NCI-H187 (cell line): ENCODE measurements at regions not wholly inside any gene's neighbourhood (a gene's known extent, or its start where the extent isn't known, plus 50 kb on each side); places are given as distances from the start of the nearest gene placed in this dataset.
"Not testable (repeated sequence)": the region's sequence is repeated elsewhere in the genome, so short reads cannot be mapped to it uniquely, and the experiment has no call there.

ENCODE experiments used
- DNase-seq, 2 experiments: peaks; one replicate each; lab custom pipeline; 2025; lab: John Stamatoyannopoulos, UW

- no peak for DNase-seq
These were observed 157.3 kb upstream of the CHAC2 start for GRCh38 chr2:53610260-53610659.

GRCh38 chr2:53609551-53609950 lies 158.1 kb upstream of the CHAC2 start:
- peak in 1 of 2 experiments; percentile 15 for DNase-seq

- DNase-seq: no peak
These were observed 159.3 kb upstream of the CHAC2 start for GRCh38 chr2:53608293-53608692.

GRCh38 chr2:53600815-53601214 lies 166.8 kb upstream of the CHAC2 start:
- DNase-seq: no peak

- not testable (repeated sequence) for DNase-seq
These were observed 180.6 kb upstream of the CHAC2 start for GRCh38 chr2:53586733-53587612.

- DNase-seq: no peak
These were observed 182.6 kb upstream of the CHAC2 start for GRCh38 chr2:53584986-53585385.

- DNase-seq: no peak
These were observed 184.0 kb upstream of the CHAC2 start for GRCh38 chr2:53583583-53583982.

- DNase-seq: no peak
These were observed 185.0 kb upstream of the CHAC2 start for GRCh38 chr2:53582556-53582955.

GRCh38 chr2:53576166-53576565 lies 191.4 kb upstream of the CHAC2 start:
- no peak for DNase-seq

- DNase-seq: no peak
These were observed 191.9 kb upstream of the CHAC2 start for GRCh38 chr2:53575721-53576124.

- no peak for DNase-seq
These were observed 194.9 kb upstream of the CHAC2 start for GRCh38 chr2:53572696-53573095.

- no peak for DNase-seq
These were observed 197.5 kb upstream of the CHAC2 start for GRCh38 chr2:53569957-53570727.

- no peak for DNase-seq
These were observed 199.1 kb upstream of the CHAC2 start for GRCh38 chr2:53568469-53568868.

GRCh38 chr2:53567073-53567472 lies 200.5 kb upstream of the CHAC2 start:
- DNase-seq: no peak

- DNase-seq: no peak
These were observed 205.2 kb upstream of the CHAC2 start for GRCh38 chr2:53562407-53562806.

GRCh38 chr2:53561155-53561554 lies 206.4 kb upstream of the CHAC2 start:
- no peak for DNase-seq

- DNase-seq: no peak
These were observed 208.2 kb upstream of the CHAC2 start for GRCh38 chr2:53559302-53559966.

- no peak for DNase-seq
These were observed 208.7 kb upstream of the CHAC2 start for GRCh38 chr2:53558867-53559266.

- no peak for DNase-seq
These were observed 218.1 kb upstream of the CHAC2 start for GRCh38 chr2:53549497-53549896.

GRCh38 chr2:53545604-53546003 lies 222.0 kb upstream of the CHAC2 start:
- no peak for DNase-seq

- DNase-seq: no peak
These were observed 222.6 kb upstream of the CHAC2 start for GRCh38 chr2:53544871-53545558.

GRCh38 chr2:53543083-53543482 lies 224.5 kb upstream of the CHAC2 start:
- no peak for DNase-seq
